ENCODE measurements at regions not wholly inside any gene's neighbourhood (a gene's known extent, or its start where the extent isn't known, plus 50 kb on each side); places are given as distances from the start of the nearest gene placed in this dataset.
"Not testable (repeated sequence)": the region's sequence is repeated elsewhere in the genome, so short reads cannot be mapped to it uniquely, and the experiment has no call there.

DNA sequence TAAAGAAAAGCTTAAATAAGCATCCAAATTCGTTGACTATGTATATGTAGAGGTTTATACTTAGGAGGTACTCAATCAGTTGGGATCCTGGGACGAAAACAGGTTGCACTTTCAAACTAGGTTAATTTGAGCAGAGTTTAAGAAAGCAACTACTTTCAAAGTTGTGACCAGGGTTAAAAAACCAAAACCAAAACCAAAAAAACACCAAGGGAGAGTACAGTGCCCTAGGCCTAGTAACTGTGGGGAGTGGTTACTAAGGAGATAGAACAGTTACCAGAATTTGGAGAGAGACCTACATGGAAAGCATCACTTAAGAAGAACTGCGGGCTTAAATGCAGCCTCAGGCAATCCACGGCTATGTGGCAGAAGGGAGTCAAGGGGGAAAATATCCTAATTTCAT, 148.3 kb downstream of the JRKL start:
- H3K27me3 ChIP-seq: no peaks in the 10 kb centered on the region

DNA sequence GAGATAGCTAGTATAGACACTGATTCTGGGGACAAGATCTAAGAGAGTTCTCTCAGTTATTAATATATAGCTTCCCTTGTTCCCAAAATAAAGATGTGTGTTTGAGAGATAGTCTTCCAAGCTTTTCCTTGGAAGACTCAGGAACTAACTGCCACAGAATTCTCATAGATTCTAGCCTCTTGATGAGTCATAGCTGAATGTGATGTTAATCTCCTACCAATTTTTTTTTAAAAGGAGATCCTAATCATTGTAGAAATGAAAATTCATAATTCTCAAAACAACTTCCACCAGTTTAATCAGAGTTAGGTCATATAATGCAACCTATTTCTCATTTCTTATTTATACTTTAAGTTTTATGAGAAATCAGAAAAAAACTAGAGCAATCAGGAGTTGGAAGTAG, 148.8 kb downstream of the JRKL start:
- no peak for TF ChIP-seq CTCF (IDR thresholded peaks at IDR 0.05)
- Histone ChIP-seq H3K9me3 (no peaks in the 10 kb centered on the region), H3K4me1 (no peaks in the 10 kb centered on the region), H3K36me3 (no peaks in the 10 kb centered on the region), H3K4me3 (no peak overlapping the region), H3K27me3 (no peaks in the 10 kb centered on the region), H3K27ac (no peak overlapping the region)
- no peak for DNase-seq
- intact Hi-C loops (cut with DNase I; ENCODE audit: low total_unique reads): no loop called here

More for the DNA sequence above, 148.3 kb downstream of the JRKL start:
- no peak overlapping the region for H3K27ac ChIP-seq
- H3K4me3 ChIP-seq: no peak overlapping the region
- H3K36me3 ChIP-seq: no peaks in the 10 kb centered on the region
- H3K4me1 ChIP-seq: no peaks in the 10 kb centered on the region
- DNase-seq: no peak
- no peaks in the 10 kb centered on the region for H3K9me3 ChIP-seq
- no peak for TF ChIP-seq CTCF (IDR thresholded peaks at IDR 0.05)
- intact Hi-C loops (cut with DNase I; ENCODE audit: low total_unique reads): no loop called here

DNA sequence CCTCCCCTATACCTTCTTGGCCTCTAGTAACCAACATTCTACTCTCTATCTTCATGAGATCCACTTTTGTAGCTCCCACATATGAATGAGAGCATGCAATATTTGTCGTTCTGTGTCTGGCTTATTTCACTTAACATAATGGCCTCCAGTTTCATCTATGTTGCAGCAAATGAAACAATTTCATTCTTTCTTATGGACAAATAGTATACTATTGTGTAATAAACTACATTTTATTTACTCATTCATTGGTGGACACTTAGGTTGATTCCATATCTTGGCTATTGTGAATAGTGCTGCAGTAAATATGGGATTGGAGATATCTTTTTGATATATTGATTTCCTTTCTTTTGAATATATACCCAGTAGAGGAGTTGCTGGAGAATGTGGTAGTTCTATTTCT, 151.1 kb downstream of the JRKL start:
- intact Hi-C loops (cut with DNase I; ENCODE audit: low total_unique reads): no loop called here
- H3K4me3 ChIP-seq: no peak overlapping the region
- H3K4me1 ChIP-seq: no peaks in the 10 kb centered on the region
- no peak for DNase-seq
- no peak for TF ChIP-seq CTCF (IDR thresholded peaks at IDR 0.05)
- no peak overlapping the region for H3K27ac ChIP-seq
- H3K36me3 ChIP-seq: no peaks in the 10 kb centered on the region
- H3K9me3 ChIP-seq: no peaks in the 10 kb centered on the region
- H3K27me3 ChIP-seq: peaks cover 0 to 6% of the 10 kb centered on the region in 2 donors

DNA sequence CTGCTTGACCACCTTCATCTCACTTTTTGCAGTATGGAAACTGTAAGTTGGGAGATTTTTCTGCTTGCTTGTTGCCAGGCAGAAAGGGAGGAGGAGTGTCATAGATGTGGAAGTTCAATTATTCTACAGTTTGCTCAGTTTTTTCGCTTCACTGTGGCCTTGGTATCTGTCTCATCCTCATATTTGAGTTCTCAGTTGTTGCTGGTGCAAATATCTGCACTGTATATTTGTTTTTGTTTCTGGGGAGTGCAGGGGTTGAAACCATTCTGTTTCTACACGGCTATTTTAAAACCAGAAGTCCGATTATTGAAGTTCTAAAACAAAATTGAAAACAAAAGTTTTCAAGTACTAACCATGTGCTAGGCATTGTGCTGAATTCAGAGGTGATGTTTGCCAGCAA, 153.4 kb downstream of the JRKL start:
- Histone ChIP-seq H3K27me3 (peaks cover 0 to 6% of the 10 kb centered on the region in 2 donors), H3K9me3 (no peaks in the 10 kb centered on the region), H3K27ac (no peak overlapping the region), H3K36me3 (no peaks in the 10 kb centered on the region), H3K4me3 (no peak overlapping the region), H3K4me1 (no peaks in the 10 kb centered on the region)
- no peak for TF ChIP-seq CTCF (IDR thresholded peaks at IDR 0.05)
- DNase-seq: no peak
- intact Hi-C loops (cut with DNase I; ENCODE audit: low total_unique reads): no loop called here

GRCh38 chr11:96545192-96545591, 155.4 kb downstream of the JRKL start:
- H3K9me3 ChIP-seq; H3K27me3 ChIP-seq; H3K4me3 ChIP-seq; DNase-seq; H3K4me1 ChIP-seq; intact Hi-C loops (cut with DNase I; ENCODE audit: low total_unique reads); H3K36me3 ChIP-seq; H3K27ac ChIP-seq: not testable (repeated sequence)

DNA sequence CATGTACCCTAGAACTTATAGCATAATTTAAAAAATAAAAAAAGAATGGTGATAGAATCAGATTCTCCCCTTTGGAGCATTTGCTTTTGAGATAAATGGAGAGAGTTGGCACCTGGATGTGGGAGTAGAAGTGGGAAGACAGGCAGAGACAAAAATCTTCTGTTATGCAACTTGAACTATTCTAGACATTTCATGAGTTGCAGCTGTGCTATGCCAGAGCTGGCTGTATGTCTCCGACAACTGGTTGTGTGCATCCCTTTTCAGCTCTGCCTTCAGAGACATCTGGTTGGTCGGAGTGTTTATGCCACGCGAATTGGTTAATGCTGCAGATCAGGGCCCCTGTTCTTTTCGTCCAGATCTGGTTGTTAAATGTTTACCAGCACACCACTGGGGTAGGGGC, 161.3 kb downstream of the JRKL start:
- H3K27ac ChIP-seq: no peak overlapping the region
- intact Hi-C loops (cut with DNase I; ENCODE audit: low total_unique reads): no loop called here
- H3K36me3 ChIP-seq: no peaks in the 10 kb centered on the region
- H3K4me3 ChIP-seq: no peak overlapping the region
- no peaks in the 10 kb centered on the region for H3K4me1 ChIP-seq
- no peak for DNase-seq
- no peak for TF ChIP-seq CTCF (IDR thresholded peaks at IDR 0.05)
- no peaks in the 10 kb centered on the region for H3K9me3 ChIP-seq
- H3K27me3 ChIP-seq: no peaks in the 10 kb centered on the region

Measured in tibial artery (tissue), 4 donors.